GM21576 (cell line): ENCODE measurements at regions not wholly inside any gene's neighbourhood (a gene's known extent, or its start where the extent isn't known, plus 50 kb on each side); places are given as distances from the start of the nearest gene placed in this dataset.

Source experiments
- ATAC-seq: cut with Tn5 transposase; IDR thresholded peaks from one replicate; pipeline ENCODE4 v1.9.1; 2021; ENCODE audit warnings: mild to moderate bottlenecking, moderate library complexity; ENCODE audit not compliant: unreplicated experiment

DNA sequence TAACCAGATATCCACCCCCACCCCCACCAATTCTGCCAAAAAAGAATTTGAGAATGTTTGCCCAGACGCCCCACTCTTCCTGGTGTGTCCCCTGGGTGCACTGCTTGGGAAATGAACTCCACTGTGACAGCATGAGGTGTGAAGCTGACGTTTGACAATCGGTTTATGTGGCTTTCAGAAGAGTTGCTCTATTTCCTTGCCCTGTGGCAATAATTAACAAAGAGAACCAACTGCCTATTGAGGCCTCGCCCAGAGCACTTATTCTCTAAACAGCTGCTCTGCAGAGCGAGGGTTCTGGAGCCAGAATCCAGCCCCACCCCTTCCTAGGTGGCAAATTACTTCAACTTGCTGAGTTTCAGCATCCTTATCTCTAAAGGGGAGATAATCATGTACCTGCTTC lies 115.8 kb upstream of the SIX3 start:
- no peak for ATAC-seq

DNA sequence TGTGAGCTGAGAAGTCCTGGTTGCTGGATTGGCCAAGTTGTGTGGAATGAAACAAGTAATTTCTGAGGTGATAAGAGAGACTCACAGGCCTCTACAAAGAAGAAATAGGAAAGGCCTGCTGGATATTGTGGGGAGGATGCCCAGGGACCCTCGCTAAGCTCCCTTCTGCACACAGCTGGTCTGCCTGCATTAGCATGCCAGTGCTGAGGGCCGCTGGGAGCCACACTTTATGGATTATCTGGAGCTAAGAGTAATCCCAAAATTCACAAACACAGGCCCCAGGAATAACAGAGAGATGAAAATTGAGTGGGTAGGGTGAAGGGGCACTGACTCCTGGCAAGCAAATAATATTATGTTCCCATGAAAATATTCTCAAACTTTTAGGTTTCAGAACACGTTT lies 114.9 kb upstream of the SIX3 start:
- ATAC-seq = no peak

GRCh38 chr2:44829771-44830170 lies 111.7 kb upstream of the SIX3 start:
- no peak for ATAC-seq

DNA sequence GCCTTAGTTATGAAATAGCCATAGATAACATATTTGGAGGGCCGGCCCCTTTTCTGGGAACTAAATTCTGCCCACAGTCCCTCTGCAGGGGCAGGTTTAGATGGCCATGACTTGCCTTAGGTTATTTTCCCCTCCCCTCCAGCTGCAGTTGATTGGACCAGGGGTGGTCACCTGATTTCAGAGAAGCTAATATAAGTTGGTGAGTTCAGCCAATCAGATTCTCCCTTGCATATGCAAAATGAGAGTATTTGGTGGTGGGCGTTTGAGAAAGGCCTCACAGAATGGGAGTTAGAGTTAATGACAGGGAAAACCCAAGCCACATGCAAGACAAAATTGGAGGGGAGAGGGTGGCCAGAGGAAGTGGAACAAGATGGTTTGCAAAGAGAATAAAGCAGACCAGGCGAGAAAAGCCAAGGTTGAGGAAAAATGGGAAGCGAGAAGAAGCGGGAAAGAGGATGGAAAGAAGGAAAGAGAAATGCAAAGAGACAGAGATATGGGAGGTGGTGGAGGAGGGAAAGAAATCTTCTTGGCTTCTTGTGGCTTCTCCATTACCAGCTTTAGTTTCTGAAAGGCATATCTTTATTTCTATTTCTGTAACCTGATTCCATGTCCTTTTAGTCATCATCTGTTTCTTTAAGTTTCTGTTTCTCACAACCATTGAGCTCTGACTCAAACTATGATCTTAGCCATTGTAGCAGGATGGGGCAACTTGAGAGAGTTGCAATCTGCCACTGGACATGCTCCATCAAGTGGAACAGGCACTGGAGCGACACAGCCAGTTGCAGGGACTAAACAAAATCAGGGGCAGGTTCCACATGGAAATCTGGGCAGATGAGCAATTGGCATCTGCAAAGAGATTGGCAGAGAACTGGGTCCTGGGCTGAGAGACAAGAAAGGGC lies 108.1 kb upstream of the SIX3 start:
- ATAC-seq = peak; percentile 54

DNA sequence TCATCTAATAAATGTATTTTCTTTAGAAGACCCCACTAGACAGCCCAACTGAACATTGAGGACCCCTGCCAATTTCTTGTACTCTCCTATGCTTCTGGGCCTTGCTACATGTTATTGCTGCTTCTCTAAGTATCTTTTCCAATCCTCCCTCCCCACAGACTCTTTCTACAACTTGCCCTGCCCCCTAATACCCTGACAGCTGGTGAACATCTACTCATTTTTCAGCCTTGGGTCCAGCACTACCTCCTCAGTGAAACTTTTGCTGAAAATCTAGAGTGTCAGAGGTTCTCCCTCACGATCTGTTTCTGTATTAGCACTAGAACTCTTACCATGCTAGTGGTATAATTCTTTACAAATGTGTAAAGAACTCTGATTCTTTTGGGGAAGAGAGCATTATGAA lies 106.8 kb upstream of the SIX3 start:
- ATAC-seq = no peak

GRCh38 chr2:44836174-44836573 lies 105.3 kb upstream of the SIX3 start:
- ATAC-seq = no peak

- no peak for ATAC-seq
Observed at GRCh38 chr2:44836916-44837315, 104.6 kb upstream of the SIX3 start.

DNA sequence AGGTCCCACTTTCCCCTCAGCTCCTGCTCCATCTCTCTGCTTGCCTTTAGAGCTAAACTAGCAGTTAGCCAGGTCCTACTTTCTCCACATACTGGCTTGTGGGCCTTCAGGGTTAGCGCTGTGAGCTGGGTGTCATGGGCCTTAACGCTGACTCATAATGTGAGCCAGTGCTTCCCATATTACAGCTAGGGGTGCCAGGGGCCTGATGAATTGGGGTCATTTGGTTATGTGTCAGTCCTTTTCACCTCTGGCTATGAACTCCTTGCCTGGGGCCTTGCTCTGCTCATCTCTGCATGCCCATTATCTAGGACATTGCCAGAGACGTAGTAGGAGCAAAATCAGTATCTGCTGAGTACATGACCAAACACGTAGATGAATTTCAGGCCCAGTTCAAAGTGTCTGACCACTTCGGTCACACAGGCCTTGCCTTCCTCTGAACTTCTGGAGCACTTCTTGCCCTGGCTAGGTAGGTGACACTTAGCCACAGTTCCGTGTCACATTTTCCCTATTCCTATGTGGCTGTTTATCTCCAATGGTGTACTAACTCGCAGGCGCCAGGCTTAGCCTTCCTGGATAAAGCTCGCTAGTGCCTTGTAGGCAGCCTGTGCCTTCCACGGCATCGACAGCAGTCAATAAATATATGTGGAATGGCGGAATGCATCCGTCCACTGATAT lies 103.2 kb upstream of the SIX3 start:
- ATAC-seq = no peak

GRCh38 chr2:44839370-44839769 lies 102.1 kb upstream of the SIX3 start:
- ATAC-seq = no peak

- no peak for ATAC-seq
Observed at GRCh38 chr2:44839771-44840502, 101.6 kb upstream of the SIX3 start.

DNA sequence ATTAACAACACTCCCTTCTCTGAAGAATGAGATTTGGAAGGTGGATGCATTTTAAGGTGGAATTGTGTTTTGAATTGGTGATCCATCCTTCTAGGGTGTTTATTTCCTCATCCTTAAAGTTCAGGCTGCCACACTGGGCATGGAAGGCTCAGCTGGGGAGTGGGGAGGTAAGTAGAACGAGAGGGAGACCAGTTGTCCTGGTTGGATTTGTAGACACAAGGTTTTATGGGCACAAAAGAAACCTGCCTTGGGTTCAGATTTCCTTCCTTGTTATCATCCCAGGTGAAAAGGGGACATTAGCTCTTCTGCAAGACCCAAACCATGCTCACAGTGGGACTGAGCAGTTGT lies 101.0 kb upstream of the SIX3 start:
- ATAC-seq = no peak

GRCh38 chr2:44843086-44843485 lies 98.4 kb upstream of the SIX3 start:
- ATAC-seq = no peak

GRCh38 chr2:44843641-44844310 lies 97.7 kb upstream of the SIX3 start:
- ATAC-seq = no peak

- ATAC-seq = no peak
Observed at GRCh38 chr2:44844651-44845270, 96.7 kb upstream of the SIX3 start.

DNA sequence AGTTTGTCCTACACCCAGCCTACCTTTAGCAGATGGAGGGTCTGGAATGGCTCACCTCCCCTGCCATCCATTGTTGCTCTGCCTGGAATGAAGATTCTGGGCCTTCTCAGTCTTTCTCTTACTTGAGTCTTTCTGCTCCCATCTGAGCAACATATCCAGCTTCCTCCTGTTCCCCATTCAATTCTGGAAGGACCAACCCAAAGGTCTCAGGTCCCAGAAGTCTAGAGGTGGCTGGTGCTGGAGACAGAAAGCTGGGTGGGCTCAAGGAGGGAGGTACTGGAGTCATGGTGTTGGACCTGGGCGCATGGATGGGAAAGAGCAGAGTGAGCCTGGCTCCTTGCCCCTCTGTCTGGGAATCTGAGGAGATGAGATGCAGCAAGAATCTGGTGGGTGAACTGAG lies 93.5 kb upstream of the SIX3 start:
- ATAC-seq = no peak

- no peak for ATAC-seq
Observed at GRCh38 chr2:44850016-44850415, 91.5 kb upstream of the SIX3 start.

GRCh38 chr2:44851518-44851917 lies 90.0 kb upstream of the SIX3 start:
- no peak for ATAC-seq

GRCh38 chr2:44852594-44852993 lies 88.9 kb upstream of the SIX3 start:
- ATAC-seq = no peak

GRCh38 chr2:44859337-44859736 lies 82.2 kb upstream of the SIX3 start:
- ATAC-seq = no peak

DNA sequence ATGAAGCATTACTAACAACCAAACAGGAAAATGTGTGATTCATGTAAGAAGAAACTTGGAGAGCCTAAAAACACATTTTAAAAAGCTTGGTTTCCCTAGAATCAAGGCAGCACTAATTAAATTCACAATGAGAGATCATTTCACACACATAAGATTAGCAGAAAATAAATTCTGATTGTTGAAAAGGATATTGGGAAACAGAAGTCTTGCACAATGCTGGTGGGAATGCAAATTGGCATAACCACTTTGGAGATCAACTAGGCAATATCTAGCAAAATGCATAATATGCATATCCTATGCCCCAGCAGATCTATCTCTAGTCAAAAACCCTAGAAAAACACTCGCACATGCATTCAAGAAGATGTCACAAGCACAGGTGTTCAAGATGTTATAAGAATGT lies 75.3 kb upstream of the SIX3 start:
- ATAC-seq = no peak

GRCh38 chr2:44869761-44870160 lies 71.7 kb upstream of the SIX3 start:
- no peak for ATAC-seq
